NCI-H2029 treated with DMSO at 0.1 percent for 48 hours (cell line): ENCODE measurements at regions not wholly inside any gene's neighbourhood (a gene's known extent, or its start where the extent isn't known, plus 50 kb on each side); places are given as distances from the start of the nearest gene placed in this dataset.

ENCODE experiments used
- DNase-seq: peaks from one replicate; lab custom pipeline; 2025; lab: John Stamatoyannopoulos, UW

GRCh38 chr3:30263238-30263924, 343.0 kb upstream of the TGFBR2 start:
- DNase-seq = no peak

DNA sequence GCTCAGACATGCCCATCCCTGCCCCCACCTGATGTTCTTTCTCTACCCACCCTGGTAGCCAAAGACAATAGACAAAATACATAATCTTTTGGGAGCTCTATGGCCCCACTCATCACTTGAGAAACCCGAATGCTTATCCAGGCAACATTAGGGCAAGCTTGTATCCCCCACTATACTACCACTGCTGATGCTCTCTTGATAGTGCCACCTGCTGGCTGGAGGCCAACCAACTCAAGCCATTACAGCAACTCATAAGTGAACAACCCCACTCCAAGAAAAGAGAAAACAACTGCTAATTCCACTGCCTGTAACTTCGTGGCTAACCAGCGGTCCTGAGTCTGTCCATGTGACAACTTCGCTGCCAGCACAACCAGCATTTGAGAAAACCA, 342.5 kb upstream of the TGFBR2 start:
- DNase-seq = no peak

- no peak for DNase-seq
These were observed 339.9 kb upstream of the TGFBR2 start for GRCh38 chr3:30266524-30266923.

GRCh38 chr3:30268288-30268687, 338.1 kb upstream of the TGFBR2 start:
- DNase-seq = no peak

GRCh38 chr3:30269751-30270445, 336.5 kb upstream of the TGFBR2 start:
- no peak for DNase-seq

GRCh38 chr3:30271781-30272180, 334.6 kb upstream of the TGFBR2 start:
- no peak for DNase-seq

DNA sequence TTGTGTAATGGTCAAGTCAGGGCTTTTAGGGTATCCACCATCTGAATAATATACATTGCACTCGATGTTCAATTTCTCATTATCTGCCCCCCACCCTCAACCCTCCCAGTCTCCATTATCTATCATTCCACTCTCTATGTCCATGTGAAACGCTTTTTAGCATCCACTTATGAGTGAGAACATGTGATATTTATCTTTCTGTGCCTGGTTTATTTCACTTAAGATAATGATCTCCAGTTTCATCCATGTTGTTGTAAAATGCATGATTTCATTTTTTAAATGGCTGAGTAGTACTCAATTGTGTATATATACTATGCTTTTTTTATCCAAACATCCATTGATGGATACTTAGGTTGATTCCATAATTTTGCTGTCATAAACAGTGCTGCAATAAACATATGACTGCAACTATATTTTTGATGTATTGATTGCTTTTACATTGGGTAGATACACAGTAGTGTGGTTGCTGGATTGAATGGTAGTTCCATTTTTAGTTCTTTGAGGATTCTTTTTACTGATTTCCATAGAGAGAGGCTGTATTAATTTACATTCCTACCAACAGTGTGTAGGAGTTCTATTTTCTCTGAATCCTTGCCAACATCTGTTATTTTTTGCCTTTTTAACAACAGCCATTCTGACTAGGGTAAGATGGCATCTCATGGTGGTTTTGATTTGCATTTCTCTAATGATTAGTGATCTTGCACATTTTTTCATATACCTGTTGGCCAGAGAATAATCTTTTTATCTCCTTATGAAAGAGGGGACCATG, 332.9 kb upstream of the TGFBR2 start:
- no peak for DNase-seq

GRCh38 chr3:30277494-30277893, 328.9 kb upstream of the TGFBR2 start:
- DNase-seq = no peak

- DNase-seq = no peak
These were observed 324.9 kb upstream of the TGFBR2 start for GRCh38 chr3:30281526-30281925.

- no peak for DNase-seq
These were observed 324.2 kb upstream of the TGFBR2 start for GRCh38 chr3:30282154-30282696.

DNA sequence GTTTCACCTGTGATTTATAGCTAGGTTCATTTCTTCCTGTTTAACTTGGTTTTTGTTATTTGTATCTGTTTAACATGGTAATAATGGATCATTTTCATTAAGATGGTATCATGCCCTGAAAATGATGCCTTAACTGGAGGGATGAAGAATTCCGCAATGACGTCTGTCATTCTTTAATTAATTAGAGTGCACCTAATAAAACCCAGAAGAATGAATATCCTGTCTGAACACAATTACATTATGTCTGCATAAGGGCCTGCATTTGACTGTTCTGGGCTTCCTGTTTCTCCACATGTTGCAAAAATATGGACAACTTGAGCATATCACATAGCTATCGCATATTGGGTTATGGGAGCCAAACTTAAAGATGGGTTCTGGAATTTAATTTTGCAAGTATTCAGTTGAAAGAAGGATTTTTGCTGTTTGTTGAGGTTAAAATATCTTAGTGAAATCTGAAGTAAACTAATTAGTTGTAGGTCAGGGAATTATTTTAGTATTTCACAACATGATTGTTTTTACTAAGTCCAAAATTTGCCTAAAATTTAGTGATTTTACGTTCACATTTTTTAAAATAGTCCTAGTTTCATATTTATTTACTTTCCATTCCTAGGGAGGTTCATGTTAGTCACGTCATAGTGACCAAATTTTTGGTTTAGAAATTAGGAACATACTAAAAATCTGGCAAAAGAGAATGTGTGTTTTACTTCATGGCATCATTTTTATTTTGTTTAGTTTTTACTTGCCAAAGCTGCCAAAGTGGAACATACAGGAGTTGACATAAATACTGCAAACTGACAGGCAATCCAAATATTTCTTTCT, 321.0 kb upstream of the TGFBR2 start:
- no peak for DNase-seq

- DNase-seq = peak; percentile 80
These were observed 320.3 kb upstream of the TGFBR2 start for GRCh38 chr3:30286007-30286669.

DNA sequence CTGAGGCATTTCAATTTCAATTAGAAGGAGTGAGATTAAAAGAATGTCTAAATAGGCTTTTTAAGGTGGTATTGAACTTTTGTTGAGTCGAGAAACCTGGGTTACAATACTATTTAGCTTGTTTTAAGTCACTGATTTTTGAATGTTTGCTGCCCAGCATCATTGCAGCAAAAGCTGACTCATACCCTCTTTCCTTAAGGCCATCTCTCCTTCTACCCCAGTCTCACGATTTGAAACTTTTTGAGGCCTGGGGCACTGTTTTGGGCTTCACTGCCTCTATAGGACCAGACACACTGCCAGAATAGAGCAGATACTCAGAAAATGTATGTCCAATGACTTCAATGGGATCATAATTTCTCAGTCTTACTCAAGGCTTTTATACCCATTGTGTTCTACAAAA, 319.6 kb upstream of the TGFBR2 start:
- no peak for DNase-seq

GRCh38 chr3:30288830-30289229, 317.6 kb upstream of the TGFBR2 start:
- DNase-seq = no peak

DNA sequence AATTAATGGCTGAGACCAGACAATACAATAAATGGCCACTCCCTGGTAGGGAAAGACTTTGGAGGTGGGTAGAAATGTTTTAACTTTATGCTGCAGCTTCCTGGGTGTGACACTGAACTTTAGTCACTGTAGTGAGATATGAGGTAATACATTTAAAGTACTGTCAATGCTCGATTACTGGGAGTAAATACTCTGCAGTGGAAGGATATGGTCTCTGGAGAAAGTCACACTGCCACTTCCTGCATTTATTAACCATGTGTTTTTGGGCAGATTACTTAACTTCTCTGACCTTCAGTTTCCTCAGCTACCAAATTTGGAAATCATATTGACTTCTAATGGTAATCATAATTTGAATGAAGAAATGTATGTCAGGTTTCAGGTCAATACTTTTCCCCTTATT, 317.1 kb upstream of the TGFBR2 start:
- DNase-seq = no peak

- DNase-seq = no peak
These were observed 316.6 kb upstream of the TGFBR2 start for GRCh38 chr3:30289766-30290165.

- DNase-seq = no peak
These were observed 315.9 kb upstream of the TGFBR2 start for GRCh38 chr3:30290479-30290878.

- no peak for DNase-seq
These were observed 314.1 kb upstream of the TGFBR2 start for GRCh38 chr3:30292192-30292893.

DNA sequence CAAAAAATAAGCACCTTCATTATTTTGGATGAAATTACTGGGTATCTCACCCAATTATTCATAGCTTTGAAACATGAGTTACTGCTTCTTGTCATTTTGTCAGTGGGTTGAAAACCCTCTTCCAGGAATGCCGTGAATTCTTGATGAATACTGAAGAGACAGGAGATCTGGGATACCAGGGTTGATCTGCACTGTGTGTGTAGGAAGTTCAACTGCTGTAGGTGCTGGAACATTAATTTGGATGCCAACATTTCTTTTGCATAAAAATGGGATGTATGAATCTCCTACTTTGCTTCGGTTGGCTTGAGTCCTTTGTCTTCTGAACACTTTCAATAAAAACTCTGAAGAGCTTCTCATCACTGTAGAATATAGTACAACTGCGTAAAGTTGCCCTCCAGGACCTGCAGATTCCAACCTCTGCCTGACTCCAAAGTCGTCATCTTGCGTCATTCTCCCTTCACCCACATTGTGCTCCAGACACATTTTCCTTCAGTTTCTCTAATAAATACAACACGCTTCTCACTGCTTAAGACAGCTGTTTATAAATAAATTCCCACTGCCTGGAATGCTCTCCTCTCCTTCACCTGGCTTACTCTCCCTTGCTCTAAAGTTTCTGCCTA, 312.7 kb upstream of the TGFBR2 start:
- DNase-seq = no peak

- DNase-seq = no peak
These were observed 312.1 kb upstream of the TGFBR2 start for GRCh38 chr3:30294241-30294667.
